ENCODE measurements at regions not wholly inside any gene's neighbourhood (a gene's known extent, or its start where the extent isn't known, plus 50 kb on each side); places are given as distances from the start of the nearest gene placed in this dataset.
"Not testable (repeated sequence)": the region's sequence is repeated elsewhere in the genome, so short reads cannot be mapped to it uniquely, and the experiment has no call there.

DNA sequence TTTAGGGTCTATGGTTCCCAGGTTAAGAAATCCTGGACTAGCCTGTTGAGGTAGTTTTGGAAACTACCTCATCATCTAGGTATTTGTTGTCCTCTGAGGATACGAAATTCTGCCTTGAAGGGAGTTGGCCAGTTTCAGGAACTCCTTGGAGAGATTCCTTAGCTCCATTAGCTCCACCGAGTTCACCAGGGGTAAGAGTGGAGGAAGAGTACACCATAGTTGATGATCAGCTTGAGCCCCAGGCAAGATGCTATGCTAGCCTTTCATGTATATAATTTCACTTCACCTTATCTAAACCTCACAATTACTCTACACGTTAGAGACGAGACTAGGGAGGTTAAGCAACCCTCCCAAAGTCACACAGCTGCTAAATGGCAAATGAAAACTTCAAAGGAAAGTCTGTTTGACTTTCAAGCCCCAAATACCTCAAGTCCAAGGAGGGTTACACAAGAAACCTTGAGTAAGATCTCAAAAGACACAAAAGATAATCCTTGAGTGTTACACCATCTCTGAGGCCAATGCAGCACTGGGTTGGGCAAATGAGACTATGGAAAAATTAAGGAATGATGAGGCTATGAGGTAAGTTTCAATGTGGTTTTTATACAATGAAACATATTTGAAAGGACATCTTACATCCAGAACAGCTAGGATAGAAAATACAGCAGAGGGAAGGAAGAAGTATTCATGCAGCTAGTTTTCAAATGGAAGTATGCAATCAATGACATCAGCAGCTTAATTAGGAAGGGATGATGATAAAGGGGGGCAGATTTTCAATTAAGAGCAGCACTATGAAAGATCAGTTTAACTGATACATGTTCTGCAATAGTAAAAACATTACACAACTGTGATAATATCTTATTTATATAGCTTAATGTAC is 97.2 kb upstream of the KRAS start:
- Histone ChIP-seq H3K4me3 (no peak overlapping the region), H3K36me3 (ENCODE audit: low read depth) (no peaks in the 10 kb centered on the region), H3K4me1 (ENCODE audit: low read depth) (no peaks in the 10 kb centered on the region), H3K9me3 (no peaks in the 10 kb centered on the region)
- TF ChIP-seq, protein P1, sequence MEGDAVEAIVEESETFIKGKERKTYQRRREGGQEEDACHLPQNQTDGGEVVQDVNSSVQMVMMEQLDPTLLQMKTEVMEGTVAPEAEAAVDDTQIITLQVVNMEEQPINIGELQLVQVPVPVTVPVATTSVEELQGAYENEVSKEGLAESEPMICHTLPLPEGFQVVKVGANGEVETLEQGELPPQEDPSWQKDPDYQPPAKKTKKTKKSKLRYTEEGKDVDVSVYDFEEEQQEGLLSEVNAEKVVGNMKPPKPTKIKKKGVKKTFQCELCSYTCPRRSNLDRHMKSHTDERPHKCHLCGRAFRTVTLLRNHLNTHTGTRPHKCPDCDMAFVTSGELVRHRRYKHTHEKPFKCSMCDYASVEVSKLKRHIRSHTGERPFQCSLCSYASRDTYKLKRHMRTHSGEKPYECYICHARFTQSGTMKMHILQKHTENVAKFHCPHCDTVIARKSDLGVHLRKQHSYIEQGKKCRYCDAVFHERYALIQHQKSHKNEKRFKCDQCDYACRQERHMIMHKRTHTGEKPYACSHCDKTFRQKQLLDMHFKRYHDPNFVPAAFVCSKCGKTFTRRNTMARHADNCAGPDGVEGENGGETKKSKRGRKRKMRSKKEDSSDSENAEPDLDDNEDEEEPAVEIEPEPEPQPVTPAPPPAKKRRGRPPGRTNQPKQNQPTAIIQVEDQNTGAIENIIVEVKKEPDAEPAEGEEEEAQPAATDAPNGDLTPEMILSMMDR (IDR thresholded peaks at IDR 0.05) = no peak
- intact Hi-C loops (cut with DNase I, micrococcal nuclease) = no loop called here
- DNase-seq (no peak), ATAC-seq (no peak)

DNA sequence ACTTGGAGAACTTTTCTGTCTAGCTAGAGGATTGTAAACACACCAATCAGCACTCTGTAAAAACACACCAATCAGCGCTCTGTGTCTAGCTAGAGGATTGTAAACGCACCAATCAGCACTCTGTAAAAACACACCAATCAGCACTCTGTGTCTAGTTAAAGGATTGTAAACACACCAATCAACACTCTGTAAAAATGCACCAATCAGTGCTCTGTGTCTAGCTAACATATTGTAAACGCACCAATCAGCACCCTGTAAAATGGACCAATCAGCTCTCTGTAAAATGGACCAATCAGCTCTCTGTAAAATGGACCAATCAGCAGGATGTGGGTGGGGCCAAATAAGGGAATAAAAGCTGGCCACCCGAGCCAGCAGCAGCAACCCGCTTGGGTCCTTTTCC is 91.1 kb upstream of the KRAS start:
- ATAC-seq; intact Hi-C loops (cut with DNase I, micrococcal nuclease); H3K4me1 ChIP-seq (ENCODE audit: low read depth); H3K36me3 ChIP-seq (ENCODE audit: low read depth); H3K9me3 ChIP-seq; H3K4me3 ChIP-seq; DNase-seq: not testable (repeated sequence)

DNA sequence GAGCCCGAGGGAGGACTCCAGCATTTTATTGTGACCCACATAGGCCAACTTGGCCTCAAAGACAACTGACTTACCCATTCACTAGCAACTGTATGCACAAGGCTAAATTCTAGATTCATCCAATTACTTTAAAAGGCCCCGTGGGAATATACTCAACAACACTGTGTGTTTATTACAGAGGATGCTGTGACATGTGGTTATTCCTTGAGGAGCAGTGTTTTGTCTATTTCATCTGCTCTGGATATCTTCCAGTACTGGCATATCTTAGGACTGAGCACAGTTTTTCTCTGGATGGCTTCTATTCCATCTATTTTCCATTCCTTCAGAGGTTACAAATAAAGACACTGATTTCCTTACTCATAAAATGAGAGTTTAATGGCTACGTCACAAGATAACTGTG is 87.2 kb upstream of the KRAS start:
- intact Hi-C loops (cut with DNase I, micrococcal nuclease) = no loop called here
- no peak for ATAC-seq
- no peak for DNase-seq

DNA sequence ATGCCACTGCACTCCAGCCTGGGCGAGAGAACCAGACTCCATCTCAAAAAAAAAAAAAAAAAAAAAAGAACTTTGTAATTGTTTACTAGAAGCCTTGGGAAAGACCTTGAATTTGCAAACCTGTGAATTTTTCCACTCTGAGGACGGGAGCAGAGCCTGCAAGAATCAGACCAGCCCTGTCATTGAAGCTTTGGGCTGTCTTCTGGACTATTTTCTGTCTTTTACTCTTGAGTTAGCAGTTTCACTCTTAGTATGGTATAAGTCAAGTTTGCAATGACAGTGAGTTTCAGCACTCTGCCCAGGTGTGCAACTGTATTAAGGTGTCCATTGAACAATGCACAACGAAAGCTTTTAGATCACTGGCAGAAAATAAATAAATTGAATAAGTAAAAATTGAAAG is 81.4 kb upstream of the KRAS start:
- Histone ChIP-seq H3K36me3 (ENCODE audit: low read depth) (no peaks in the 10 kb centered on the region), H3K4me1 (ENCODE audit: low read depth) (no peaks in the 10 kb centered on the region), H3K4me3 (no peak overlapping the region), H3K9me3 (no peaks in the 10 kb centered on the region)
- ATAC-seq (no peak), DNase-seq (no peak)
- TF ChIP-seq, protein P1 (IDR thresholded peaks at IDR 0.05) = no peak
- intact Hi-C loops (cut with DNase I, micrococcal nuclease) = no loop called here

More for the DNA sequence above, 87.2 kb upstream of the KRAS start:
- Histone ChIP-seq H3K4me1 (ENCODE audit: low read depth) (no peaks in the 10 kb centered on the region), H3K9me3 (no peaks in the 10 kb centered on the region), H3K4me3 (no peak overlapping the region), H3K36me3 (ENCODE audit: low read depth) (no peaks in the 10 kb centered on the region)
- TF ChIP-seq, protein P1 (IDR thresholded peaks at IDR 0.05) = no peak

DNA sequence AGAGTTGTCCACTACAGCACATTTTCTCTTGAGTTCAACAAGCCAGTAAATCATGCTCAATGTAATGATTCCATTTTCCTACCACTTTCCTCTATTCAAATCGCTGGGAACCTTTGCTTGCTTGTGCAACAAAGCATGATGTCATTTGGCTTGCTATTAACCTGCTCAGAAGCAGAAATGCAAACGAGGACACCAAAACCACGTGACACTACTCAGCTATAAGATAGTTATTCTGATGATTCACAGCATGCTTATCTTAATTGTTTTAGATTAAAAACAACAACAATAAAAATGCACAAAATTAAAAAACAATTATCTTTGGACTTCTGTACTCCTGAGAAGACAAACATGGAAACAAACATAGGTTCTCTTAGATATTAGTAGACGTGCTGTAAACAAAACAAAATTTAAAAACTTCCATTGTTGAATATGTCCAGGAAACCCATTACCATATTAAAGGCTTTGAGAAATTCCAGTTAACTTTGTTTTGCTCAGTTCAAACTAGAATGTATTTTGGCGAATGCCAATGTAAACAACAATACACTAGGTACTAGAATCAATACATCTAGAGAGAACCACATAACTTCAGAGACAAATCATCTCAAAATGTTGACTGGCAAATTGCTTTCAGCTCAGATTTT is 77.5 kb upstream of the KRAS start:
- TF ChIP-seq, protein P1 (IDR thresholded peaks at IDR 0.05) = no peak
- Histone ChIP-seq H3K9me3 (no peaks in the 10 kb centered on the region), H3K4me3 (no peak overlapping the region), H3K4me1 (ENCODE audit: low read depth) (no peaks in the 10 kb centered on the region), H3K36me3 (ENCODE audit: low read depth) (no peaks in the 10 kb centered on the region)
- DNase-seq (peak in 1 of 3 donors; percentile 32), ATAC-seq (peak; percentile 90)
- intact Hi-C loops (cut with DNase I, micrococcal nuclease) = no loop called here

DNA sequence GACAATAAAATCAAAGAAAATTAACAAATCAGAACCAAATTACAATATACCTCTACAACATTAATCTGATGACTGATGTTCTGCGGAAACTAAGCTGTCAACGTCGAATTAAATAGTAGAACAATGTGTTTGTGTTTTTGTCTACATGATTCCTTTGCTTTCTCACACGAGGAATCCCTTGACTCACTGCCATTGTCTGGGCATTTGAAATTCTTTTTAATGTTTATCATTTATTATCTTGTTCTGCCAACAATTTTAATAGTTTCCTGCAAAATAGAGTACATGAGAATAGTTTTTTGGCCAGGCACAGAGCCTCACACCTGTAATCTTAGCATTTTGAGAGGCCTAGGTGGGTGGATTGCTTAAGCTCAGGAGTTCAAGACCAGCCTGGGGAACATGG is 76.6 kb upstream of the KRAS start:
- no peak overlapping the region for H3K4me3 ChIP-seq
- H3K4me1 ChIP-seq (ENCODE audit: low read depth) = no peaks in the 10 kb centered on the region
- DNase-seq = no peak
- H3K9me3 ChIP-seq = no peaks in the 10 kb centered on the region
- TF ChIP-seq, protein P1 (IDR thresholded peaks at IDR 0.05) = no peak
- no peak for ATAC-seq
- intact Hi-C loops (cut with DNase I, micrococcal nuclease) = no loop called here
- no peaks in the 10 kb centered on the region for H3K36me3 ChIP-seq (ENCODE audit: low read depth)
